OCI-M1 (cell line): ENCODE measurements at regions not wholly inside any gene's neighbourhood (a gene's known extent, or its start where the extent isn't known, plus 50 kb on each side); places are given as distances from the start of the nearest gene placed in this dataset.

Experiments used
- DNase-seq: peaks from one replicate; lab custom pipeline; 2025; lab: John Stamatoyannopoulos, UW

- DNase-seq: peak; percentile 3
Measured at GRCh38 chr2:122993592-122993991, 1031.5 kb upstream of the CNTNAP5 start.

DNA sequence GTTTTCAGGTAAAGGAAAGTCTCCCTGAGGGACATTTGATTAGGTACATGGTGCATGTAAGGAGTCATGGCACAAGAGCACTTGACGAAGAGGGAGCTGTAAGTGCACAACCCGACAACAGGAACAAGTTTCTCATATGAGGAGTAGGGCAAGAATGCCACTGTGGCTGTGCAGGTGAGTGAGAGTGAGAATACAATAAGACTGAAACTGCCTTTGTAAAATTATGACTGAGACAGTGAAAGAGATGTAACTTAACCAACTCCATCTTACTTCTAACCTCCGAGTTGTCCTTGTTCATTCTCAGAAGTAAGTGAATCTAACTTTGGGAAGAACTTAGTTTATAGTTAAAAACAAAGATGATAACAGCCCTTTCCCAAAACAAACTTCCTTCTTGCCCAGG lies 1025.8 kb upstream of the CNTNAP5 start:
- DNase-seq: no peak

DNA sequence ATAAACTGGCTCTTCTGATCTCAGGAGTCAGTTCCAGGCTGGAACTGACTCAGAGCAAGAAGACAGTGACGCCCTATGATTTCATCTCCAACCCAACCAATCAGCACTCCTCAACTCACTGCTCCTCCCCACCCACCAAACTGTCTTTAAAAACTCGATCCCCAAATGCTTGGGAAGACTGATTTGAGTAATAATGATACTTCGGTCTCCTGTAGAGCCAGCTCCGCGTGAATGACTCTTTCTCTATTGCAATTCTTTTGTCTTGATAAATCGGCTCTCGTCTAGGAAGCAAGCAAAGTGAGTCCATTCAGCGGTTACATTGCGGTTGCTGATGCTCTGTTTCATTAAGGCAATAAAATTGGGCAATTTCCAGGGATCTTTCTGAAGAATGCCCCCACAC lies 1025.3 kb upstream of the CNTNAP5 start:
- DNase-seq: no peak

- no peak for DNase-seq
Measured at GRCh38 chr2:123002660-123003248, 1022.3 kb upstream of the CNTNAP5 start.

DNA sequence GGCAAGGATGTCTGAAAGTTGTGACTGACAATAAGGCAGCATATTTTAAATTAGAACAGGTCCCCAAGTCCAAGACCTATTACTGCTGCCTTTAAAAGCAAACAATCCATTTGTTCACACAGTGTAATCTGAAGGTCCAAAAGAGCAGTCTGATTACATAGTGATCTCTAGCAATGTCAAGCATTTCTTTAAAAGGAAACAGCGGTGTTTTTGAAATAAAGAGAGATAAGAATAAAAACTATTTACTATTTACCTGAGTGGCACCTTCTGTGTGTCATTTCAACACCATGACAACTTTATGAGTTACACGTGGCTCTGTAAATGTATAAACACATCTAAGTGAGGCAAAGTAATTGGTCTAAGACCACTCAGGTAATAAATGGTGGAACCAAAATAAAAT lies 1009.9 kb upstream of the CNTNAP5 start:
- DNase-seq: no peak

DNA sequence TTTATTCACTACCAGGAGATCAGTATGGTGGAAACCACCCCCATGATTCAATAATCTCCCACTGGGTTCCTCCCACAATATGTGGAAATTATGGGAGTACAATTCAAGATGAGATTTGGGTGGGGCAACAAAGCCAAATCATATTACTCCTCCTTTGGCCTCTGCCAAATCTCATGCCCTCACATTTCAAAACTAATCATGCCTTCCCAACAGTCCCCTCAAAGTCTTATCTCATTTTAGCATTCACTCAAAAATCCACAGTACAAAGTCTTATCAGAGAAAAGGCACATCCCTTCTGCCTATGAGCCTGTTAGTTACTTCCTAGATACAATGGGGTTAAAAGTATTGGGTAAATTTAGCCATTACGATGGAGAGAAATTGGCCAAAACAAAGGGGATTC lies 989.5 kb upstream of the CNTNAP5 start:
- DNase-seq: peak; percentile 95

GRCh38 chr2:123036300-123036699 lies 988.8 kb upstream of the CNTNAP5 start:
- DNase-seq: no peak

- DNase-seq: no peak
Measured at GRCh38 chr2:123040506-123040905, 984.6 kb upstream of the CNTNAP5 start.

DNA sequence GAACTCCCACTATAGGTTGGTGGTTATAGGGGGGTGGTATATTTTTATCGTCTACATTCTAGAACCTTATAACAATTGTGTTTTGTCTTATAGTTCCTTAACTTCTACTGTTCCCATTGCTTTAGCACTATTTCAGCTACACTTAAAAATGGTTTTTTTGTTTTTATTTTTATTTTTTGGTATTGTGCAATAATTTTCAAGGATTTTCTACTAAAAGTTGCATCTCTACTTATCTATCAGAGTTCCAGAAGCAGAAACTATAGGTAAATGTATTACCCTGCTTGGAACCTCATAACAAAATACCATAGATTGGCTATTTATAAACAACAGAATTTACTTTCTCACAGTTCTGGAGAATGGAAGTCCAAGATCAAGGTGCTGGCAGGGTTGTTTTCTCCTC lies 981.6 kb upstream of the CNTNAP5 start:
- no peak for DNase-seq

DNA sequence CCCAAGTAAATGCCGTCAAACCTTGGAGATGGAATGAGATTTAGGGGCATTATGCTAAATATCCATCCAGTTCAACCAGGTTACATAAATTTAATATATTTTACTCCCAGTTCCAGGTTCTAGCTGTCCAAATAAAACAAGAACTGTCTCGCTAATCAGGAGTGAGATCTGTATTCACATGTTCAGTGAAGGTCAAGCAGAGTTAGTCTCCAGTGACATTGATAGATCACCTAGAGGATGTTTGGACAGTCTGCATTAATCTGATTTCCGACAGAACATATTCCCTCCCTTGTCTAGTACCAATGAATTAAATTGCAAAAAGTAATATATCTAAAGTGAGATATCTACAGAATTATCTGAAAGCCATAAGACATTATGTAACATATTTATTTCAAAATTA lies 979.4 kb upstream of the CNTNAP5 start:
- DNase-seq: no peak

GRCh38 chr2:123047186-123047585 lies 977.9 kb upstream of the CNTNAP5 start:
- DNase-seq: no peak

- no peak for DNase-seq
Measured at GRCh38 chr2:123051136-123051535, 974.0 kb upstream of the CNTNAP5 start.

GRCh38 chr2:123061534-123061933 lies 963.6 kb upstream of the CNTNAP5 start:
- no peak for DNase-seq

- DNase-seq: peak; percentile 83
Measured at GRCh38 chr2:123073371-123073770, 951.7 kb upstream of the CNTNAP5 start.

GRCh38 chr2:123073956-123074355 lies 951.1 kb upstream of the CNTNAP5 start:
- DNase-seq: peak; percentile 77

GRCh38 chr2:123077101-123077500 lies 948.0 kb upstream of the CNTNAP5 start:
- DNase-seq: no peak

DNA sequence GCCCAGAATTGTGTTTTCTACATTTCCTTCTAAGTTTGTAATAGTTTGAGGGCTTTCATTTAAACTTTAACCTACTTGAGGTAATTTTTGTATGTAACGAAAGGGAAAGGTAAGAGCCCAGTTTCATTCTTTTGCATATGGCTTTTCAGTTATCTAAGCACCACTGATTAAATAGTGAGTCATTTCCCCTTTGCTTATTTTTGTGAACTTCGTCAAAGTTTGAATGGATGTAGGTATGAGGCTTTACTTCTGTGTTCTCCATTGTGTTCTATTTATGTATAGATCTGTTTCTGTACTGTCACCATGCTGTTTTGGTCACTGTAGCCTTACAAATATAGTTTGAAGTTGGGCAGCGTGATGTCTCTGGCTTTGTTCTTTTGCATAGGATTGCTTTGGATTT lies 944.8 kb upstream of the CNTNAP5 start:
- no peak for DNase-seq

DNA sequence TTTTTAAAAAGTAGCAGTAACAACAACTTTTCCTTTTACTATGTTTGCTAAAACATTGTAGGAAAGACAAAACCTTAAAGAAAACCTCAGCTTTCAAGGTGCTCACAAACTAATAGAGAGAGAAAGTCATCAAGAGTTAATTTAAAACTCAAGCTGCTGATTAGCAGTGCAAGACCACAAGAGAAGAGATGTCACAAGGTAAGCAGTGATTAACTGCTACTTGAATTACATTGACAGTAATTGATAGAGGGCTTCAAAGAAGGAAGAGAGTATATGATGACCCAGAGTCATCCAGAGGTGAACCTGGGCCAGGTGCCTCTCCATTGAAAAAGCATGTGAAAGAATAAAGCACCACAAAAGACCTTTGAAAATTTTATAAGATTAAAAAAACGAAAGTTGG lies 939.6 kb upstream of the CNTNAP5 start:
- DNase-seq: no peak

GRCh38 chr2:123086613-123087385 lies 938.3 kb upstream of the CNTNAP5 start:
- no peak for DNase-seq

GRCh38 chr2:123091471-123091870 lies 933.6 kb upstream of the CNTNAP5 start:
- no peak for DNase-seq

- no peak for DNase-seq
Measured at GRCh38 chr2:123093199-123093598, 931.9 kb upstream of the CNTNAP5 start.

- DNase-seq: peak; percentile 83
Measured at GRCh38 chr2:123095219-123095835, 929.8 kb upstream of the CNTNAP5 start.

- DNase-seq: peak; percentile 41
Measured at GRCh38 chr2:123098619-123099018, 926.5 kb upstream of the CNTNAP5 start.
